Right ventricle myocardium superior (tissue), 1 donor: ENCODE measurements at regions not wholly inside any gene's neighbourhood (a gene's known extent, or its start where the extent isn't known, plus 50 kb on each side); places are given as distances from the start of the nearest gene placed in this dataset.
"Not testable (repeated sequence)": the region's sequence is repeated elsewhere in the genome, so short reads cannot be mapped to it uniquely, and the experiment has no call there.

Source experiments
- ATAC-seq: fragments of 200-7000 bp; cut with Tn5 transposase; one replicate; pipeline ENCODE4 v1.9.1; 2020; ENCODE audit warnings: mild to moderate bottlenecking; ENCODE audit not compliant: poor library complexity
- DNase-seq: peaks from one replicate; pipeline ENCODE4 v3.0.0-alpha.2; 2020
- intact Hi-C: fragments of 100-400 bp; cut with DNase I; formaldehyde crosslinking; loops from one replicate; pipeline ENCODE4 v1.11.2; 2022
- donor health status: DM: no; HTN: yes; CAD: no; lungs with severe emphysema.

DNA sequence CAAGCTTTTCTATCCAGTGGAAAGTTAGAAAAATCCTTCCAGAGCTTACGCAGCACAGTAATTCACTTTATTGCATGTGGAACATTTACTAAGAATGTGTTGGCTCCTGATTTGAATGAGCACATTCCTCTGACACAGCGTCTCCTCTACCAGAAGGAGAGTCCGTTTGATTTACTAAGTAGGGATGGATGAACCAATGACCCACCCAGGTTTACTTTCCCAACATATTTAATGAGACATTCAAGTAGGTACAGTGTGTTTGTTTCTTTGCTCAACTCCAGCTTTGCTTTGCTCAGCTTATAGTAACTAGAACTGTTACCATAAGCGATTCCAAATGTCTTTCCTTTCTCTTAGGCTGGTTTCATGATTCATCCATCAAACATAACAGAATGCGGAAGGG, 161.7 kb downstream of the SMARCA1 start:
- DNase-seq (no peak), ATAC-seq (no peak)
- intact Hi-C loops: no loop called here

DNA sequence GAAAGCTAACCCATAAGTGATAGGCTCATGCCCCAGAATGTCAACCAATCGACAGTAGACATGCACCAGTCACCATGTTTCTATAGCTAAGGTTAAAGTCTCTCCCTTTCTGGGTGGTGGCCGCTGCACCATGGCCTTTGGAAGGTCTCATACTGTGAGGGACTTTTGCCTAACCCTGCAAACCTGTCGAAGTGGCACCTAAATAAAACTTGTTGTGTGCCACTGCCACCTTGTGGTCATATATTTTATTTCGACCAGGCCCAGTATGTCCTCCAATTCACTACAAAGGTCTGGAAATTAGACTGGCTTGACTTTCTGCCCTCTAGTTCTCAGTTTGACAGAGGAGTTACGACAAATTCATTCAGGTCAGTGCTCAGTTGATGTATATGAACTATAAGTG, 163.1 kb downstream of the SMARCA1 start:
- intact Hi-C loops: no loop called here
- ATAC-seq: peak; percentile 49
- no peak for DNase-seq

DNA sequence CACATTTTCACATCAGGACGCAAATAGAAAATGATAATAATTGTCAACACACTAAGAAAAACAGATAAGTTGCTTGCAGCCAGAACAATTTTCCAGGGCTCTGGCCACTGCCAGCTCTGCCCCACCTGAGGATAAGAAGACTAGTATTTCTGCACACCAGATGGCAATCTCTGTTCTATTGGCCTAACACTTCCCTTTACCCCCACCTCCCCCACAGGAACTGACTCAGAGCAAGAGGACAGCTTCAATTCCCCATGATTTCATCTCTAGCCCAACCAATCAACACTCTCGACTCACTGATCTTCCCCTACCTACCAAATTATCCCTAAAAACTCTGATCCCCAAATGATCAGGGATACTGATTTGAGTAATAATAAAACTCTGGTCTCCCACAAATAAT, 164.0 kb downstream of the SMARCA1 start:
- no peak for ATAC-seq
- no peak for DNase-seq
- intact Hi-C loops: no loop called here

GRCh38 chrX:129357428-129357827, 165.9 kb downstream of the SMARCA1 start:
- DNase-seq, intact Hi-C loops, ATAC-seq: not testable (repeated sequence)

- DNase-seq (no peak), ATAC-seq (no peak)
- intact Hi-C loops: no loop called here
Measured at GRCh38 chrX:129347291-129347690, 176.0 kb downstream of the SMARCA1 start.

DNA sequence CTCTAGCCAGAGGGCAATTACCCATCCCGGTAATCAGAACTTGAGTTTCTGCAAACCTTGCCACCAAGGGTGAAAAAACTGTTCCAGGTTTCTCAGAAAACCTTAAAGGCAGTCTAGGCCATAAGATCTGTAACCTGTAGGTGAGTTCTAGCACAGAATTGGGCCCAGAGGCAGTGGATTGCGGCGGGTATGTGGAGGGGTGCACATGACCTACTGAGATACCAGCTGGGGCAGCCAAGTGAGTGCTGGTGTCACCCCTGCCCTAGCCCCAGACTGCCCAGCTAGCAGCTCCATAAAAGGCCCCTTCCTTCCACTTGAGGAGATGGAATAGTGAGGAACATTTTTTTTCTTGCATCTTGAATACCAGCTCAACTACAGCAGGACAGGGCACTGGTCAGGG, 176.7 kb downstream of the SMARCA1 start:
- intact Hi-C loops: no loop called here
- ATAC-seq (no peak), DNase-seq (no peak)

GRCh38 chrX:129337264-129337663, 186.0 kb downstream of the SMARCA1 start:
- intact Hi-C loops, ATAC-seq, DNase-seq: not testable (repeated sequence)

DNA sequence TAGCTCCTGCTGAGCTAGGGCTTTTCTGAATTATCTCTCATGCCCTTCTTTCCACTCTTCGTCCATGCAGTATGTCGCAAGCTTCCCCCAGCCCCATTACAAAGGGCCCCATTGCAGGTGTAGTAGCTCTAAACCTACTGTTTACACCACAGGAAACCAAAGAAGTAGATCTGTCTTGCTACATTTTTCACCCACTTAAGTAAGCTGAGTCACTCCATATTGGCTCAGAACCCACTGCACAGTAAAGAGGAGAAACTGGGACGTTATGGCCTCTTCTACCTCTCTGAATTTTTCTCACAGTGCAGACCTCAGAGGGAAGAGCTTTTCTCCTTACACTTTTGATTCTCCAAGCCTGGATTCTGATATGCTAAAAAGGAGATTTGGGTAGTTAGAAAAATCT, 200.2 kb downstream of the SMARCA1 start:
- intact Hi-C loops: no loop called here
- ATAC-seq: no peak
- no peak for DNase-seq

DNA sequence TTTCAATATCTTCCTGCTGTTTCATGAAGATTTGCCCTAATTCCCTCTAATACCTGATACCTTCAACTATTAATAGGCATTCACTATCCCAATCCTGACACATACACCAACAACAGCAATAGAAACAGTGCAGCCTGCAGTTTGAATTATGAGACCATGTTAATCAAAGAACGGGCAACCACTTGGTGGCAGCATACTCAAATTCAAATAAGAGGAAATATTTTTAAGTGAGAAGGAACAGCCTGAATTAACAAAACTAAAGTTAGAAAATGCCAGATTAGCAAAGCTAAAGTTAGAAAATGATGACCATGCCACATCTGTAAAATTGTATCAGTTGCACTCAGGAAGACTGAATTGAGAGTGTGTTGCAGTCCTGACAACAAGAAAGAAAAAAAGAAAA, 204.9 kb downstream of the SMARCA1 start:
- no peak for ATAC-seq
- intact Hi-C loops: no loop called here
- no peak for DNase-seq

DNA sequence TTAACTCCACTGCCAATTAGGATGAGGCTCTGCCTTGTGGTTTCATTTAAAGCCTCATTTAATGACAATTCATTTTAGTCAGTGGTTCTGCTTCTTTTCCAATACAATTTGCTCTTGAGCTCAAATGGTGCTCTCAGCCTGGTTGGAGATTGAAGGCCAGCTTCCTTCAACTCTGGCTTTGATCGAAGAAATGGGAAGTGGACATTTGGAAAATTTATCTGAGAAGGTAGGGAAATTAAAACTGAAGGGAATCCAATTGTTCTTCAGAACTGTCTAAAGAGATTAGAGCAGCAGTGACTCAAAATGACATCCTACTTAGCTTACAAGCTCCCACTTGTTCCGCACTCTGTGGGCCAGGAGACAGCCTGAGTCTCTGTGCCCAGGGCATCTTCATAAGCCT, 206.8 kb downstream of the SMARCA1 start:
- intact Hi-C loops: no loop called here
- ATAC-seq (no peak), DNase-seq (no peak)

- intact Hi-C loops: no loop called here
Measured at GRCh38 chrX:129310000-129310399, 213.3 kb downstream of the SMARCA1 start.

GRCh38 chrX:129262912-129263311, 260.4 kb downstream of the SMARCA1 start:
- intact Hi-C loops: no loop called here
- ATAC-seq (no peak), DNase-seq (no peak)

More at GRCh38 chrX:129310000-129310399, 213.3 kb downstream of the SMARCA1 start:
- DNase-seq (no peak), ATAC-seq (no peak)

DNA sequence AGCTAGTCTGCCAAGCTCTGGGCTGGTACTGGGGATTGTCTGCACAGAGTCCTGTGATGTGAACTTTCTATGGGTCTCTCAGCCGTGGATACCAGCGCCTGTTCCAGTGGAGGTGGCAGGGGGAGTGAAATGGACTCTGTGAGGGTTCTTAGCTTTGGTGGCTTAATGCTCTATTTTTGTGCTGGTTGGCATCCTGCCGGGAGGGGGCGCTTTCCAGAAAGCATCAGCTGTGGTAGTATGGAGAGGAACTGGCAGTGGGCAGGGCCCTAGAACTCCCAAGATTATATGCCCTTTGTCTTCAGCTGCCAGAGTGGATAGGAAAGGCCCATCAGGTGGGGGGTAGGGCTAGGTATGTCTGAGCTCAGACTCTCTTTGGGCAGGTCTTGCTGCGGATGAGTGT, 267.8 kb downstream of the SMARCA1 start:
- DNase-seq, ATAC-seq, intact Hi-C loops: not testable (repeated sequence)

- no peak for ATAC-seq
- DNase-seq: no peak
- intact Hi-C loops: no loop called here
Measured at GRCh38 chrX:129249563-129249962, 273.7 kb downstream of the SMARCA1 start.

- no peak for ATAC-seq
- intact Hi-C loops: no loop called here
Measured at GRCh38 chrX:129247642-129248041, 275.6 kb downstream of the SMARCA1 start.

DNA sequence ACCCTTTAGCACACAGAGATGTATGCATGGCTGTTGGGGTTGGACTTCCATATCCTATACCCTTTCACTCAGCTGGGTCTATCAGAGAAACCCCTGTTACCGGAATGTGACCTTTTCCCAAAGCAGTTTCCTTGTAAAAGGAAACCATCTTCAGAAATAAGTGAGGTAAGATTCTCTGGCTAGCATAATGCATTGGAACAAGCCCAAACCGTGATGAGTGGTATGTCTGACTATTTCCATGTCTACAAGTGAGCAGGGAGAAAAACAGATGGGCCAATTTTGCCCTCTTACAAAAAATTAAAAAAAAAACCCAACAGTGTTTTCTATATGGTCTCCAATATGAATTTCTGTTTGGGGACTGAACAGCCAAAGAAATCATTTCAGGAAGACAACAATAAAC, 283.9 kb downstream of the SMARCA1 start:
- ATAC-seq (no peak), DNase-seq (no peak)
- intact Hi-C loops: no loop called here

More at GRCh38 chrX:129247642-129248041, 275.6 kb downstream of the SMARCA1 start:
- no peak for DNase-seq

DNA sequence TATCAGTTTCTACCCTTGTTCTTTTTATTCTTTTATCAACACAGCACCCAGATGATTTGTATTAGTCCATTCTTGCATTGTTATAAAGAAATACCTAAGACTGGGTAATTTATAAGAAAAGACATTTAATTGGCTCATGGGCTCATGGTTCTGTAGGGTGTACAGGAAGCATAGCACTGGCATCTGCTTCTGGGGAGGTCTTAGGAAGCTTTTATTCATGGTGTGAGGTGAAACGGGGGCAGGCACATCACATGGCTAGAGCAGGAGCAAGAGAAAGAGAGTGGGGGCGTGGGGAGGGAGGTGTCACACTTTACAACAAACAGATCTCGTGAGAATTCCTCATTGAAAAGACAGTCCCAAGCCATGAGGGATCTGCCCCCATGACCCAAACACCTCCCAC, 285.3 kb downstream of the SMARCA1 start:
- no peak for ATAC-seq
- no peak for DNase-seq
- intact Hi-C loops: no loop called here

- ATAC-seq (no peak), DNase-seq (no peak)
- intact Hi-C loops: no loop called here
Measured at GRCh38 chrX:129235903-129236302, 287.4 kb downstream of the SMARCA1 start.

DNA sequence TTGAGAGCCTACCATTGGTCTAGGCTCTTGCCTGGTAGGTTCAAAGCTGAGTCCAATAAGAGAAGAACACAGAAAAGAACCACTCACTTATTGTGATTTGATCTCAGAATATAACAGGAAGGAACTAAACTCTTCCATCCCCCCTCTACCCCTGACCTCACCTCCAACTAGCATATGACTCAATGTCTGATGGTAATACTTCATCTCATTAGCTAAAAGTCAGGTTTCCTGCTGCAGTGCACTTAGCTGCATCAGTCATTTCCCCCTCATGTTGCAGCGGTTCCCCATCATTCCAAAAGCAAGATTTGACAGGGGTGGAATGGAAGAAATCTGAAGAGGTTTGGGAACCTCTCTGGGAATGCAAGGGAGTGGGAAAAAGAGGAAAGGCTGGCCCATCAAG, 289.5 kb downstream of the SMARCA1 start:
- no peak for DNase-seq
- ATAC-seq: no peak
- intact Hi-C loops: no loop called here

DNA sequence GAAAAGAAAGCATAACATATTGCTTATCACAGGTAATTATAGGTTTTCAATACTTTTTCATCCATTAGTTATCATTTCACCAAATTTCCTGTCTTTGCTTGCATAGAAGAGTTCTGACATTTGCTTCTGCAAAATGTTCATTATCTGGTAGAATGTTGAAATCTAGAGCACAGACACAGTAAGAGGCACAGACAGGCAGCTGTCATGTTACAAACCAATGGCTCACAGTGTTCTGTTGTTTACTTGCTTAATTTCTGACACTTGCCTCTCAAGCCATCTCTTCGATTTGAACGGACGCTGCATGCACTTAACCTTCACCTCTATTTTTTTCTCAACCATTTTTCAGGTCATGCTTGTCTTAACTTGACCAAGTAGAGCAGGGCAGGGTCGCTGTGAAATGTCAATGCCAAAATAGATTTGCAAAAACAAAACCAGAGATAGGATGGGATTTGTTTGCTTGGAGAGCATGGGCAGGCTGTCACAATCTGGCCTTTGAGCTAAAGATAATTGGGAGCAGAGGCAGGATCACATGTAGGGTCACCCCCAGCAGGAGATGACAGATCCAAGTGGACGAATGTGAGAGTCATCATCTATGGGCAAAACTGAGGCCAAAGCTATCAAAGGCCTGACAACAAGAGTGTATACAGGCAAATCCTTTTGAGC, 292.3 kb downstream of the SMARCA1 start:
- intact Hi-C loops: no loop called here
- DNase-seq: no peak
- peak; percentile 52 for ATAC-seq

- intact Hi-C loops: no loop called here
- DNase-seq (no peak), ATAC-seq (no peak)
Measured at GRCh38 chrX:129230168-129230567, 293.1 kb downstream of the SMARCA1 start.
